AG10803 (cell line): ENCODE measurements at regions not wholly inside any gene's neighbourhood (a gene's known extent, or its start where the extent isn't known, plus 50 kb on each side); places are given as distances from the start of the nearest gene placed in this dataset.

Source experiments
- DNase-seq: peaks from one replicate; pipeline ENCODE4 v3.0.0; 2010; ENCODE audit warnings: low read depth
- H3K4me3 ChIP-seq: 2 replicates; pipeline ENCODE4 v1.5.1; 2011; ENCODE audit warnings: mild to moderate bottlenecking, low read length, control low read depth
- TF ChIP-seq, protein P1 (sequence below): conservative IDR thresholded peaks from 2 replicates; pipeline ENCODE4 v1.5.1; 2011; ENCODE audit warnings: mild to moderate bottlenecking, low read length, control low read depth, inconsistent platforms

DNA sequence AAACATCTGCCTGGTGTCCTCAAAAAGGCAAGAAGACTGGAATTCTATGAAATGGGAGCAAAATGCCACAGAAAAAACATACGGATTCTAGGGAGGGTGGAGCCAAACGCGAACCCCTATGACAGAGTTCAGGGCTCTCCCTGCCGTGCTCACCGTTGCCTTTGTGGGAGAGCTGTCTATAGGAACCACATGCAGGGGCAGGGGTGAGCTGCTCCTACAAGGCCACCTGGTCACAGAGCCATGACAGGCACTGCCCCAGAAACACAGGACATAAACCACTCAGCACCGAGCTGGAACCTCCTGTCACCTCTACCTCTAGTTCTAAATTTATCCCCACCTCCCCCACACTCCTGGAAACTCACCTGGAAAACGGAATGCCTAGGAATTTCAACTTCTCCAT is 155.1 kb upstream of the ZNF32 start:
- DNase-seq, result no peak
- TF ChIP-seq, protein P1, sequence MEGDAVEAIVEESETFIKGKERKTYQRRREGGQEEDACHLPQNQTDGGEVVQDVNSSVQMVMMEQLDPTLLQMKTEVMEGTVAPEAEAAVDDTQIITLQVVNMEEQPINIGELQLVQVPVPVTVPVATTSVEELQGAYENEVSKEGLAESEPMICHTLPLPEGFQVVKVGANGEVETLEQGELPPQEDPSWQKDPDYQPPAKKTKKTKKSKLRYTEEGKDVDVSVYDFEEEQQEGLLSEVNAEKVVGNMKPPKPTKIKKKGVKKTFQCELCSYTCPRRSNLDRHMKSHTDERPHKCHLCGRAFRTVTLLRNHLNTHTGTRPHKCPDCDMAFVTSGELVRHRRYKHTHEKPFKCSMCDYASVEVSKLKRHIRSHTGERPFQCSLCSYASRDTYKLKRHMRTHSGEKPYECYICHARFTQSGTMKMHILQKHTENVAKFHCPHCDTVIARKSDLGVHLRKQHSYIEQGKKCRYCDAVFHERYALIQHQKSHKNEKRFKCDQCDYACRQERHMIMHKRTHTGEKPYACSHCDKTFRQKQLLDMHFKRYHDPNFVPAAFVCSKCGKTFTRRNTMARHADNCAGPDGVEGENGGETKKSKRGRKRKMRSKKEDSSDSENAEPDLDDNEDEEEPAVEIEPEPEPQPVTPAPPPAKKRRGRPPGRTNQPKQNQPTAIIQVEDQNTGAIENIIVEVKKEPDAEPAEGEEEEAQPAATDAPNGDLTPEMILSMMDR, result no peak
- H3K4me3 ChIP-seq, result no peak overlapping the region

DNA sequence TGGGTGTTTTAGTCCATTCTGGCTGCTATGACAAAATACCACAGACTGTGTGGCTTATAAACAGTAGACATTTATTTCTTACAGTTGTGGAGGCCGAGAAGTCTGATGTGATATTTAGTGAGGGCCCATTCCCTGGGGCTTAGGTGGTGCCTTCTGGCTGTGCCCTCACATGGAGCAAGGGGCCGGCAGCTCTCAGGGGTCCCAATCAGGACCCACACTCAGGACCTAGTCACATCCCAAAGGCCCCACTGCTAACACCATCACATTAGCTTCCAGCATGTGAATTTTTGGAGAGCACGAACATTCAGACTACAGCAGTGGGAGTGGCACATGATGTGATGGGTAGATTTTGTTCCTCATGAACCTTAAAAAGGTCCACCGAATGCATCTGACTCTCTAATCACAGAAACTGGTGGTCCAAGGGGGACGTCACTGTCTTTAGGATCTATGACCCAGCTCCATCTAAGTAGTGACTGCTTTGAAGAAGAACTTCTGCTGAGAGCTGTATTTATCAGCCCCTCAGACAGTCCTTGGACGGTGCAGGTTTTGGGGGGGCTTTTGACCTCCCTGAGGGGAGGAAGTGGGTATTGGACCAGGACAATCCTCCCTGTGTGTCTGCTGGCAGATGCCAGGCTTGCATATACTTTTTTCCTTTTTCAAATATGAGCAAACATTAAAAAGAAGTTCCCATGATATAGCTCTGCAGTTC is 154.5 kb upstream of the ZNF32 start:
- TF ChIP-seq, protein P1, result no peak
- DNase-seq, result no peak

GRCh38 chr10:43801626-43802025 is 152.9 kb upstream of the ZNF32 start:
- no peak for DNase-seq
- TF ChIP-seq, protein P1, result no peak

More for the DNA sequence above, 154.5 kb upstream of the ZNF32 start:
- no peak overlapping the region for H3K4me3 ChIP-seq

GRCh38 chr10:43801140-43801539 is 152.5 kb upstream of the ZNF32 start:
- H3K4me3 ChIP-seq, result no peak overlapping the region
- no peak for DNase-seq
- TF ChIP-seq, protein P1, result no peak

More at GRCh38 chr10:43801626-43802025, 152.9 kb upstream of the ZNF32 start:
- no peak overlapping the region for H3K4me3 ChIP-seq

GRCh38 chr10:43796781-43797180 is 148.1 kb upstream of the ZNF32 start:
- DNase-seq, result no peak
- TF ChIP-seq, protein P1, result no peak
- H3K4me3 ChIP-seq, result no peak overlapping the region

GRCh38 chr10:43795639-43796038 is 147.0 kb upstream of the ZNF32 start:
- TF ChIP-seq, protein P1, result no peak
- no peak overlapping the region for H3K4me3 ChIP-seq
- no peak for DNase-seq

DNA sequence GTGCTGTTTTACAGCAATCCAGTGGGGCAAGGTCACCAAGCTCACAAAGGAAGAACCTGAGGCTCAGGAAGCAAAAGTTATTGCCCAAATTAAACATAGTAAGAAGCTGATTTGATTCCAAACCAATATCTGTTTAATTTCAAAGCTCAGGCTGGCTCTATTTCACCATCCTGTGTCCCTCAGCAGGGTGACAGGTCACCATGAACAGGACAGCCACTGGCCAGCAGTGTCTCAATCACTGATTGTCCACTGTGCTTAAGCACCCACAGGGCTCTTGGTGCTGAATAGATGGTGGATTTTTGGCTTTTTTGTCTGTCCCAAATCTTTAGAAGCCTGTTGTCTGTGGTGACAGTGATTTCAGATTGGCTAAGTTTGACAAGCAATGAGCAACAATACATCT is 146.4 kb upstream of the ZNF32 start:
- no peak for DNase-seq

More for the DNA sequence above, 146.4 kb upstream of the ZNF32 start:
- TF ChIP-seq, protein P1, result no peak
- no peak overlapping the region for H3K4me3 ChIP-seq
